Chondrocyte (in vitro differentiated cells): ENCODE measurements at regions not wholly inside any gene's neighbourhood (a gene's known extent, or its start where the extent isn't known, plus 50 kb on each side); places are given as distances from the start of the nearest gene placed in this dataset.
A peak's percentile ranks its signal among the peaks of the same experiment; 100 is the strongest.

Experiments used
- DNase-seq: peaks from one replicate; pipeline ENCODE4 v3.0.0; 2021; ENCODE audit warnings: mixed read lengths, low spot score
- H3K27ac Mint-ChIP-seq: one replicate; pipeline ENCODE4 v1.8.0; 2021; ENCODE audit warnings: mild to moderate bottlenecking, moderate library complexity, mixed read lengths; ENCODE audit not compliant: unreplicated experiment
- H3K27me3 Mint-ChIP-seq: 2 replicates; pipeline ENCODE4 v1.8.0; 2021; ENCODE audit warnings: low read depth, mixed read lengths
- H3K36me3 Mint-ChIP-seq: 2 replicates; pipeline ENCODE4 v1.8.0; 2021; ENCODE audit warnings: low read depth, mixed read lengths
- H3K4me1 Mint-ChIP-seq: 2 replicates; pipeline ENCODE4 v1.8.0; 2021; ENCODE audit warnings: low read depth, mild to moderate bottlenecking, mixed read lengths
- H3K4me3 Mint-ChIP-seq: one replicate; pipeline ENCODE4 v1.8.0; 2021; ENCODE audit warnings: mild to moderate bottlenecking, moderate library complexity, mixed read lengths; ENCODE audit not compliant: unreplicated experiment
- H3K9me3 Mint-ChIP-seq: 2 replicates; pipeline ENCODE4 v1.8.0; 2021; ENCODE audit warnings: low read depth, mixed read lengths
- TF ChIP-seq, protein P1 (sequence below): fragments of 200-600 bp; sonication (generic); IDR thresholded peaks from 2 replicates; pipeline ENCODE4 v1.5.0; 2021; ENCODE audit warnings: antibody characterized with exemption, mild to moderate bottlenecking, moderate library complexity

DNA sequence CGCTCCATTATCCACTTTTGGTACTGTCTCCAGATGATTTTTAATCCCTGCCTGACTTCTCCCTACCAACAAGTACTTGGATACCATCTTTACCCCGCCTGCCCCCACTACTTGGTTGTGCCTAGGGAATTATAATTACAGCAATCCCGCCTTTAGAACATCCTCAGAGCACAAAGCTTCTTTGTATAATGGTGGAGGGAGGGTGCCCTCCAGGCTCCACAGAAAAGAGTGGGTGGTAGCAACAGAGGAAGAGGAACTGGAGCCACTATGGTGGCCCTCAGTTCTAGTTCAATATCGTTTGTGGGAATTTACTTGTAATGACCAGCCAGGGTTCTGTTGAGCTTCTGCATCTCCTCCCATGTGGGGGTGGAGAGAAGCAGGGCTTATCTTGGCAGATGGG is 79.0 kb upstream of the RNF38 start:
- Mint-ChIP-seq H3K27ac (no peak overlapping the region), H3K4me1 (peaks cover 18% of the 10 kb centered on the region)
- TF ChIP-seq, protein P1, sequence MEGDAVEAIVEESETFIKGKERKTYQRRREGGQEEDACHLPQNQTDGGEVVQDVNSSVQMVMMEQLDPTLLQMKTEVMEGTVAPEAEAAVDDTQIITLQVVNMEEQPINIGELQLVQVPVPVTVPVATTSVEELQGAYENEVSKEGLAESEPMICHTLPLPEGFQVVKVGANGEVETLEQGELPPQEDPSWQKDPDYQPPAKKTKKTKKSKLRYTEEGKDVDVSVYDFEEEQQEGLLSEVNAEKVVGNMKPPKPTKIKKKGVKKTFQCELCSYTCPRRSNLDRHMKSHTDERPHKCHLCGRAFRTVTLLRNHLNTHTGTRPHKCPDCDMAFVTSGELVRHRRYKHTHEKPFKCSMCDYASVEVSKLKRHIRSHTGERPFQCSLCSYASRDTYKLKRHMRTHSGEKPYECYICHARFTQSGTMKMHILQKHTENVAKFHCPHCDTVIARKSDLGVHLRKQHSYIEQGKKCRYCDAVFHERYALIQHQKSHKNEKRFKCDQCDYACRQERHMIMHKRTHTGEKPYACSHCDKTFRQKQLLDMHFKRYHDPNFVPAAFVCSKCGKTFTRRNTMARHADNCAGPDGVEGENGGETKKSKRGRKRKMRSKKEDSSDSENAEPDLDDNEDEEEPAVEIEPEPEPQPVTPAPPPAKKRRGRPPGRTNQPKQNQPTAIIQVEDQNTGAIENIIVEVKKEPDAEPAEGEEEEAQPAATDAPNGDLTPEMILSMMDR: no peak

DNA sequence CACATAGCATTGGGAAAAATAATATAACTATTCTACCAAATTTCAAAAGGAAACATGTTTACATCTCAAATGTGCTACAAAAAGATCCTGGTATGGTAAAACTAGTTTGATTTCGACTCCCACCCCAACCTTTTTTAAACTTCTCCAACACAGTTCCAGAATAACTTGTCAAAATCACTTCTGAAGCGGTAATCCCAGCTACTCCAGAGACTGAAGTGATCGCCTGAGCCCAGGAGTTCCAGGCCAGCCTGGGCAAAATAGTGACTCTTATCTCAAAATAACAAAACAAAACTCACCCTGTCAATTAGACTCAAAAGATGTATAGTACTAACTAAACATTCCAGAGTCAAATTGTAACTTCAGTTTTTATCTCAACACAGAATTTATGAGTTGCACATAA is 71.3 kb upstream of the RNF38 start:
- DNase-seq: no peak
- TF ChIP-seq, protein P1: no peak
- Mint-ChIP-seq H3K4me1 (peaks cover 17% of the 10 kb centered on the region), H3K4me3 (peak overlapping the region; percentile 62), H3K36me3 (no peaks in the 10 kb centered on the region), H3K27me3 (no peaks in the 10 kb centered on the region), H3K27ac (peak overlapping the region; percentile 86), H3K9me3 (no peaks in the 10 kb centered on the region)

More for the DNA sequence above, 79.0 kb upstream of the RNF38 start:
- Mint-ChIP-seq H3K27me3 (no peaks in the 10 kb centered on the region), H3K36me3 (no peaks in the 10 kb centered on the region), H3K9me3 (no peaks in the 10 kb centered on the region), H3K4me3 (no peak overlapping the region)
- DNase-seq: no peak

DNA sequence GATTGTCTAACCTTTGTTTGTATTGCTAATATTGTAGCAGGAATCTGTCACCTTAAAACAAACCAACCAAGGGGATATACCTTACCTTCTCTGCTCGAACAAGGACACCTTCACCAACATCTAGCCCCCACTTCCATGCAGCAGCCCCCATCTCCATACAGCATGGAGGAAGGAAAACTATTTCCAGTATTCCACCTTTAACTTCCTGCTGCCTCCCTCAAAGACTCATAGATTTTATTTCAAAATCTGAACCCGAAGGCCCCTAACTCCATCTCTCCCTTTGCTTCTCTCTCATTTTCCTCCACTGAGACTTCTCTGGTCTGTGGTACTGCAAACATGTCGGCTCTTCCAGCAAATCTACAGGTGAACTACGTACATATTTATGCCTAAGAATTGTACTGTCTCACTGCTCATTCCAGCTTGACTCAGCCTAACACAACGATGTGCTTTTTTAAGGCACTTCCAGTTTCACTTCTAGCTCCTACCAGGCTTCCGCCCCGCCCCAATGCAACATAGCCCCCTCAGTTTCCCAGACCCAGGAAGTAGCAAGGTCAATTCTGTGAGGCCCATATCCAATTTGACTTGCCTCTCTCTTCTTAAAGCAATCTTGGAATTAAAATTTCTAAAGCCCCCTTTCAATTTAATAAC is 70.7 kb upstream of the RNF38 start:
- Mint-ChIP-seq H3K27ac (peak overlapping the region; percentile 86), H3K27me3 (no peaks in the 10 kb centered on the region), H3K36me3 (no peaks in the 10 kb centered on the region), H3K4me1 (peaks cover 17% of the 10 kb centered on the region), H3K4me3 (peak overlapping the region; percentile 62), H3K9me3 (no peaks in the 10 kb centered on the region)
- TF ChIP-seq, protein P1: no peak
- no peak for DNase-seq

DNA sequence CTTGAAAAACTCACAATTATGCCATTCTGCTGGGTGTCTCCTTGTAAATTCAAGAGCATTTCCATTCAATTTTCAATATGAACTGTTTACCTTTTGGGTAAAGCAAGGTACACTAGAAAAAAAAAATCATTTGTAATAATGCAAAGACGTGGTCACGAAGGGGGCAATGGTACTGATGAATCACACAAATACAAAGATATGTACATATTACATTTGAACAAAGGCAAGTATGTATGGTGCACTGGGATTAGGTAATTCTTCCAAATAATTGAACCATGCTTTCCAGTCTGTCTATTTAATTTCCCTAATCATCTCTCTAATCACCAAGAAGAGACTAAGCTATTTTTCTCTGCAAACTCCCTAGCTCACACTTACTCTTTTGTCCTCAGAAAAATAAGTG is 63.4 kb upstream of the RNF38 start:
- H3K4me3 Mint-ChIP-seq: no peak overlapping the region
- TF ChIP-seq, protein P1: no peak
- no peaks in the 10 kb centered on the region for H3K27me3 Mint-ChIP-seq
- H3K27ac Mint-ChIP-seq: no peak overlapping the region
- no peaks in the 10 kb centered on the region for H3K36me3 Mint-ChIP-seq
- H3K4me1 Mint-ChIP-seq: peaks cover 25% of the 10 kb centered on the region
- no peak for DNase-seq
- no peaks in the 10 kb centered on the region for H3K9me3 Mint-ChIP-seq

DNA sequence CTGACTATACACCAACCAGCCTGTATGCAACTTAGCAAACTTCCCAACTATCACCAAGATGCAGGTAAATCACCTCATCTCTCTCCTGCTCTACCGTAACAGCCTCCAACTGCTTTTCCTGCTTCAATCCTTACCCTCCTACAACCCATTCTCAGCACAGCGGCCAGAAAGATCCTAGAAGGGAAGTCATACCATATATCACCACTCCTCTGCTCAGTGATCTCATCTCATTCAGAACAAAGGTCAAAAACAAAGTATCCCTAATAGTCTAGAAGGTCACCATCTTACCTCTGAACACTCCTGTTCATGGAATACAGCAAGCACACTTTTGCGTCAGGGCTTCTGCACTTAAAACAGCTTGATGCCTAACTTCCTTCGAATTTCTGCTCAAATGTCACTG is 62.2 kb upstream of the RNF38 start:
- H3K9me3 Mint-ChIP-seq: no peaks in the 10 kb centered on the region
- TF ChIP-seq, protein P1: no peak
- no peak for DNase-seq
- no peaks in the 10 kb centered on the region for H3K27me3 Mint-ChIP-seq
- H3K27ac Mint-ChIP-seq: no peak overlapping the region
- no peak overlapping the region for H3K4me3 Mint-ChIP-seq
- H3K36me3 Mint-ChIP-seq: no peaks in the 10 kb centered on the region
- peaks cover 25% of the 10 kb centered on the region for H3K4me1 Mint-ChIP-seq
